ENCODE measurements at regions not wholly inside any gene's neighbourhood (a gene's known extent, or its start where the extent isn't known, plus 50 kb on each side); places are given as distances from the start of the nearest gene placed in this dataset.
"Not testable (repeated sequence)": the region's sequence is repeated elsewhere in the genome, so short reads cannot be mapped to it uniquely, and the experiment has no call there.

GRCh38 chr1:214715126-214715525 is 112.1 kb downstream of the CENPF start:
- DNase-seq (ENCODE audit: low read depth in 2 of 2) = no peak

GRCh38 chr1:214717351-214717750 is 114.4 kb downstream of the CENPF start:
- no peak for DNase-seq (ENCODE audit: low read depth in 2 of 2)

GRCh38 chr1:214718724-214719123 is 115.7 kb downstream of the CENPF start:
- peak; percentile 45 to 52 for DNase-seq (ENCODE audit: low read depth in 2 of 2)

GRCh38 chr1:214719207-214719606 is 116.2 kb downstream of the CENPF start:
- DNase-seq (ENCODE audit: low read depth in 2 of 2) = no peak

- no peak for DNase-seq (ENCODE audit: low read depth in 2 of 2)
Measured at GRCh38 chr1:214720561-214720960, 117.6 kb downstream of the CENPF start.

GRCh38 chr1:214727274-214727673 is 124.3 kb downstream of the CENPF start:
- DNase-seq (ENCODE audit: low read depth in 2 of 2) = no peak

- DNase-seq (ENCODE audit: low read depth in 2 of 2) = no peak
Measured at GRCh38 chr1:214739621-214740238, 136.7 kb downstream of the CENPF start.

DNA sequence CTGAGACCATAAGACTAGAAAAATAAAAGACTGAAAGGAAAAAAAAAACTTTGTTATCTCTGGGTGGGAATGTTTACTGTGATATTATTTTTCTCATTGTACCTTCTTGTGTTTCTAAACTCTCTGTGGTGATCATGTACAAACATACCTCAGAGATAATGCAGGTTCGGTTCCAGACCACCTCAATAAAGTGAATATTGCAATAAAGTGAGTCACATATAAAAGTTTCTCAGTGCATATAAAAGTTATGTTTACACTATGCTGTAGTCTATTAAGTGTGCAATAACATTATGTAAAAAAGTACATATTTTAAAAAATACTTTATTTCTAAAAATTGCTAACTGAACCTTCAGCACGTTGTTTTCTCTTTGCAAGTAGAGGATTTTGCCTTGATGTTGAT is 137.5 kb downstream of the CENPF start:
- no peak for DNase-seq (ENCODE audit: low read depth in 2 of 2)

DNA sequence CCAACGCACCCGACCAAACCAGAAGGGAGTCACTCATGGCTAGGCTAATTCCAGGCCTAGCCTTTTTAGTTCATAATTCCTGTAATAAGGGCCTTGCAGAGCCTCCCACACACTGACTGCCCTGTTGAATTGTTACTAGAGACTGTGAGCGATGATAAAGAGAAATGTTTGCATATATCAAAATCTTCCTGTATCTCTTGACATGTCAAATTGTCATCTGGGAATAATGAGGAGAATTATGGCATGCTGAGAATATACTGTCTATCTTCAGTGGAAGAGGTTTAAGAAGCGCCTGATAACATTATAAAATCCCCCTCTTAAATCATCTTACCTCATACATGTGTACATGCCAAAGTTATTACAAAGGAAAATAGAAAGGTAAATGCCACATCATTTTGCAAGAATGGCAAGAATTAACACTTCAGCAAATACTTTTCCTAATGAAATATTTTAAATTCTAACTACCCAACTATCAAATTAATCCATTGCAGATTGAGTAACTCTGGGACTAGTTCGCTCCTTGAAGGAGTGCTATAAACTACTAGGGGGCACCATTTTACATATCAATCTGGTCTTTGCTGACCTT is 144.1 kb downstream of the CENPF start:
- peak; percentile 4 to 5 for DNase-seq (ENCODE audit: low read depth in 2 of 2)

GRCh38 chr1:214753236-214753852 is 150.3 kb downstream of the CENPF start:
- DNase-seq (ENCODE audit: low read depth in 2 of 2) = no peak

- DNase-seq (ENCODE audit: low read depth in 2 of 2) = no peak
Measured at GRCh38 chr1:214761030-214761429, 158.0 kb downstream of the CENPF start.

GRCh38 chr1:214762902-214763301 is 159.9 kb downstream of the CENPF start:
- no peak for DNase-seq (ENCODE audit: low read depth in 2 of 2)

GRCh38 chr1:214764502-214764901 is 161.5 kb downstream of the CENPF start:
- DNase-seq (ENCODE audit: low read depth in 2 of 2) = no peak

DNA sequence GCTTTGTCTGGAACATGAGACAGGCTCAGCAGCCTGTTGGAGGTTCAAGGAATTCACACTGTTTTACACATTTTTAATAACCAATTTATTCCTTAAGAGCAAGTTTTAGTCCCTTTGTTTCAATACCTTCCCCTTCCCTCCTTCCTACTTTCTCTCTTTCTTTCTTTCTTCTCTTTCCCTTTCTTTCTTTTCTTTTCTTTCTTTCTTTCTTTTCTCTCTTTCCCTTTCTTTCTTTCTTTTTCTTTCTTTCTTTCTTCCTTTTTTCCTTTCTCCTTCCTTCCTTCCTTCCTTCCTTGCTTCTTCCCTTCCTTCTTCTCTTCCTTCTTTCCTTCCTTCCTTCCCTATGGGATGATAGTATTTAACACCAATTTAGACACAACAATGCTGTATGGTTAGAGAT is 164.2 kb downstream of the CENPF start:
- no peak for DNase-seq (ENCODE audit: low read depth in 2 of 2)

GRCh38 chr1:214769666-214770065 is 166.7 kb downstream of the CENPF start:
- DNase-seq (ENCODE audit: low read depth in 2 of 2) = not testable (repeated sequence)

DNA sequence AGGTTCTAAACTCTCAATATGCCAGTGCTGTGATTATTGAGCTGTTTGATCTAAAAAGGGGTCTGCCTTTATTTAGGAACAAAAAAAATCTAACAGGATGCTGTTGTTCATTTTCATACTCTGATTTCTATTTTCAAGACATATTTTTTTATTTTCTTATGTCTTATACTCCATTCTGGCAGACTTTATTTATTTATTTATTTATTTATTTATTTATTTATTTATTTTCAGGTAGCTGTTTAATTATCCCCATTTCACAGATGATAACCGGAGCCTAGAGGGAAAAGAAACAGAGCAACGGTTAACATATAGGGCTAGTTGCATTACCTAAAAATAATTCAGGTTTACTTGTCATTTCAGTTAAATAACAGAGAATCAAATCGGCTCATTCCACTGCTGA is 174.4 kb downstream of the CENPF start:
- DNase-seq (ENCODE audit: low read depth in 2 of 2) = no peak

- peak in 1 of 2 experiments; percentile 9 for DNase-seq (ENCODE audit: low read depth in 2 of 2)
Measured at GRCh38 chr1:214791961-214792360, 189.0 kb downstream of the CENPF start.

- DNase-seq (ENCODE audit: low read depth in 2 of 2) = no peak
Measured at GRCh38 chr1:214792527-214793186, 189.7 kb downstream of the CENPF start.

GRCh38 chr1:214793708-214794107 is 190.7 kb downstream of the CENPF start:
- DNase-seq (ENCODE audit: low read depth in 2 of 2) = no peak

DNA sequence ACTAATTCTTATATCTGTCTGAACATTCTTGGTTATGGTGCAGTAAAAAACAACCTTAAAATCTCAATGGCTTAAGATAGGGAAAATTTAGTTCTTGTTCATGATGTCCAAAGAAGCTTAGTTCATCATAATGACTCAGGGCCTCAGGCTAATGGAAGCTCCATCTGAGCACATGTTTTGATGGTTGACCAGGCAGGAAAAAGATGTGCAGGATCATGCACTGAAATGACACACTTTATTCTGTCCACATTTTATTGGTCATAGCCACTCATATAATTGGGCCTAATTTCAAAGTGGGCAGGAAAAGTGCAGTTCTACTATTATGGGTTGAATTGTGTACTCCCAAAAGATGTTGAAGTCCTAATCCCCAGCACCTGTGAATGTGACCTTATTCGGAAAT is 198.2 kb downstream of the CENPF start:
- DNase-seq (ENCODE audit: low read depth in 2 of 2) = no peak

- peak in 1 of 2 experiments; percentile 32 for DNase-seq (ENCODE audit: low read depth in 2 of 2)
Measured at GRCh38 chr1:214808845-214809460, 206.0 kb downstream of the CENPF start.

- DNase-seq (ENCODE audit: low read depth in 2 of 2) = no peak
Measured at GRCh38 chr1:214816603-214817002, 213.6 kb downstream of the CENPF start.
